SKM-1 (cell line): ENCODE measurements at regions not wholly inside any gene's neighbourhood (a gene's known extent, or its start where the extent isn't known, plus 50 kb on each side); places are given as distances from the start of the nearest gene placed in this dataset.

Experiments
- DNase-seq: peaks from one replicate; lab custom pipeline; 2025; ENCODE audit not compliant: unreplicated experiment; lab: John Stamatoyannopoulos, UW

DNA sequence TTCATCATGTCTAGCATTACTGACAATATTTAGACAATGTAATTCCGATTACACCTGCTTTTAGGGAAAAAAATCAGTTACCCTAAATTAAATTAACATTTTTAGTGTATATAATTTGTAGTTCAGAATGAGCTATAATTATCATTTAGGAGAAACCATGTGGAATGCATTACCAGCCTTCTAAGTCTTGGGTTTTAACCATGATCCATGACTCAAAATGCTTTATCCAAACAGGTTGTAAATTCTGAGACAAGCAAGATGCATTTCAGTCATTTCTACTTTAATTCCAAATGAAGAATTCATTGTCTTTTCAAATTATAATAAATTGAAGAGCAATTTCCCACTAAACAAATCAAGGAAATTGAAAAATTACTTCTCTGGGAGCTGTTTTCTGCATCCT is 243.7 kb upstream of the LRIG1 start:
- no peak for DNase-seq

DNA sequence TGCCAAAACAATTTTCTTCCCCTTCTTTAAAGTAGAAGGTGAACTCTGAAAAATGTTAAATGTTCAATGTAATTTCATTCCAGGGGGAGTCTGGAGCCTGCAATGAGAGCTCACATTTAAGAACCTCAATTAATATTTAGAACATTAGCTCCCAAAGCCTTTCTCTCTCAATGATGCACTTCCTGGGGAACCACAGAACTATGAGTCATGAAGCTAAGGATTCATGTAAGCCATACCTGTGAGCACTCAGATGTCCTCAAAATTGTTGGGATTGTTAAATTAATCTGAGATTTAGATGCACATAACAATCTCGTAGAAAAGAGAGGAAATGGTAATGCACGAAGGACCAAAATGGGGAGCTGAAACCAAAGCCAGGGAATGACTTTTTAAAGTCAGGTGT is 244.2 kb upstream of the LRIG1 start:
- DNase-seq = no peak

GRCh38 chr3:66747261-66747660 is 246.4 kb upstream of the LRIG1 start:
- no peak for DNase-seq

- DNase-seq = no peak
These were observed 246.9 kb upstream of the LRIG1 start for GRCh38 chr3:66747696-66748095.

DNA sequence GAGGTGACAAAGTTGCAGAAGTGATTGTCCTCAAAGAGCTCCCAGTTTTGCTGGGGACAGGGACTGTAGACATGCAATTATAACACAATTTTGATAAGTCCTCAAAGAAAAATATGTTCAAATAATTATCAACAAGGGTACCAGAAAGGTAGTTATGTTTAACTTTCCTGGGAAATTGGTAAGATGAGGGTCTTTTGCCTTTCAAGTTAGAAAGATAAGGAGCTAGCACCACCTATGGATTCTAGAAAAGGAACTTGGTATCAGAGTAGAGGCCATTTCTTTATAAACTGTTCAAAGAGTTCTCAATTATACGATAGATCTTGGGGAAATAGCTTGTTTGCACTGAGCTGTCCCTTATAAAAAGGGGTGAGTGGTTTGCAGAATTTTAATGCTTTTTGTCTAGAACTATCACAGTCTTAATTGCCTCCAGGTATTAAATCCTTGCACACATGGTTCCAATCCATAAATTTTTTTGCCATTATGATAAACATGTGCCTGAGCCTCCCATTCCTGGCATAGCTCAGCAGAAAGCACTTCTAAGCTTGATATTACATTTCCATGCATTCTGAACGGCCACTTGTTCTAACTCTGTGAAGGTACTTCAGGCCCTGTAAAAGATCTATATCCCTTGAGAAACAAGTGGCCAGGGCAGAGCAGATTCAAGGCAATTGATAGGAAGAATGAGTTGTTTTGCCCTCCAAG is 247.5 kb upstream of the LRIG1 start:
- DNase-seq = no peak

DNA sequence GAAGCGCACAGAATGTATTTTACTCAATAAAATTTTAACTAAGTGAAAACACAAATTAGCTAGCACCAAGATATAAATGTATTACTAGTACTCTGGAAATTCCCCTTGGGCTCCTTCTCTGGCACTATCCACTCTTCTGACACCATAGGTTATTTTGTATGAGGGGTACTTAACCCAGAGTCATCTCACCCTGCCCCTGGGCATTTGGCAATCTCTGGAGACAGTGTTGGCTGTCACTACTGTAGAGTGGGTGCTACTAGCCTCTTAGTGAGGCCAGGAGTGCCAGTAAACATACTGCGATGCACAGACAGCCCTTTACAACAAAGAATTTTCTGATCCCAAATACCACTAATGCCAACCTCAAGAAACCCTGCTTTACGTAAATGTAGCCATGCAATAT is 246.3 kb upstream of the KBTBD8 start:
- DNase-seq = no peak

- no peak for DNase-seq
These were observed 244.4 kb upstream of the KBTBD8 start for GRCh38 chr3:66753670-66754069.

- DNase-seq = no peak
These were observed 243.5 kb upstream of the KBTBD8 start for GRCh38 chr3:66754613-66755012.

DNA sequence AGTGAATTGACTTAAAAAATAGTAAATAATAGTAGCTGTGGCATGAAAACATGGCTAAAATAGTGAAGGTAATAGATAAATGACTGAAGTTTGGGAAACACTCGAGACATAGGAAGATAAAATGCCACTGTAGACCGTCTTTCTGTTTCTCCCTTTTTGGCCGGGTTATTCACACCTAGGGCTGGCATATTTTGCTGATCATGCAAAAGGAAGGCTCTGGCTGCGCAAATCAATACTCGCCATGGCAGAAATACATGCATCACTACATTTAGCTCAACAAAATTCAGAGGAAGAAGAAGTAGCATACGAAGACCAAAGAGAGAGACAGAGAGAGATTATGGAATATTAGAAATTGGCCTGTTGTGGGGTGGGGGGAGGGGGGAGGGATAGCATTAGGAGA is 242.2 kb upstream of the KBTBD8 start:
- no peak for DNase-seq

- DNase-seq = no peak
These were observed 241.6 kb upstream of the KBTBD8 start for GRCh38 chr3:66756468-66757036.

DNA sequence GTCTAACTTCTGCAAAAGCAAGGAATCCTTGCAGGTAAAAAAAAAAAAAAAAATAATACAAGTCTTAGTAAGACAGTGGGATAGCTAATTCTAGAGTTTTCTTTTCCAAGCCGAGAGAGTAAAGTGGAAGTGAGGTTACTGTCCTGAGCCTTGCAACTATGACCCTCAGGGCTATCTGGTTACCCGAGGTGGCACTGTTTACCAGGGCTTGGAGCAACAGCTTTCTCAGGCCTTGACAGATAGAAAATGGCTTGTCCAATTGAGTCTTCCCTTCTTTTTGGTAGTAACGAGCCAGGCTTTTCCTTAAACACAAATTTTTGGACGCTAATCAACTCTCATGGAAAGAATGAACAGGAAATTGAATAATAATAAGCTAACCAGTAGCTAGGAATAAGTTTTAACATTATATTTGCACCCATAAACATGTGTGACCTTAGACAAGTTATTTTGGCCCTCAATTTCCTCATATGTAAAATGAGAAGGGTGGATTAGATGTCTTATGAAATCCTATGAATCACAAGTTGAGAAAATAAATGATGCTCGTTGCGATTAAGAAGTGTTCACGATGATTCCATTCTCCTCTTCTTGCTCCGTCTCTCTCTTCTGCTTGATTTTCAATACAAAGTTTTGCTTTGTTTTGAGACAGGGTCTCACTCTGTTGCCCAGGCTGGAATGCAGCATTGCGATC is 236.9 kb upstream of the KBTBD8 start:
- DNase-seq = no peak

GRCh38 chr3:66762916-66763693 is 235.0 kb upstream of the KBTBD8 start:
- DNase-seq = no peak

GRCh38 chr3:66778107-66778506 is 220.0 kb upstream of the KBTBD8 start:
- DNase-seq = no peak

DNA sequence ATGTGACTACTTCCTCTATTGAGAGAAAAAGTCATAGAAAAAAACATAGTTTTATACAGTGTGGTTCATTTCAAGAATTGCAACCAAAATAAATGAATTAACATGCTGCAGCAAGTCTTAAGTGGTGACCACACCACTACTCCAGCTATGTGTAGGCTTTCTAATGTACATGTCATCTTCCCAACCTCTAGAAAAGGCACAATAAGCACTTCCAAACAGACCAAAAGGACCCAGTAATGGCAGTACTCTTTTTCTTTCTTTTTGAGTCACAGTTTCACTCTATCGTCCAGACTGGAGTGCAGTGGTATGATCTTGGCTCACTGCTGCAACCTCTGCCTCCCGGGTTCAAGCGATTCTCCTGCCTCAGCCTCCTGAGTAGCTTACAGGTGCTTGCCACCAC is 219.3 kb upstream of the KBTBD8 start:
- no peak for DNase-seq

DNA sequence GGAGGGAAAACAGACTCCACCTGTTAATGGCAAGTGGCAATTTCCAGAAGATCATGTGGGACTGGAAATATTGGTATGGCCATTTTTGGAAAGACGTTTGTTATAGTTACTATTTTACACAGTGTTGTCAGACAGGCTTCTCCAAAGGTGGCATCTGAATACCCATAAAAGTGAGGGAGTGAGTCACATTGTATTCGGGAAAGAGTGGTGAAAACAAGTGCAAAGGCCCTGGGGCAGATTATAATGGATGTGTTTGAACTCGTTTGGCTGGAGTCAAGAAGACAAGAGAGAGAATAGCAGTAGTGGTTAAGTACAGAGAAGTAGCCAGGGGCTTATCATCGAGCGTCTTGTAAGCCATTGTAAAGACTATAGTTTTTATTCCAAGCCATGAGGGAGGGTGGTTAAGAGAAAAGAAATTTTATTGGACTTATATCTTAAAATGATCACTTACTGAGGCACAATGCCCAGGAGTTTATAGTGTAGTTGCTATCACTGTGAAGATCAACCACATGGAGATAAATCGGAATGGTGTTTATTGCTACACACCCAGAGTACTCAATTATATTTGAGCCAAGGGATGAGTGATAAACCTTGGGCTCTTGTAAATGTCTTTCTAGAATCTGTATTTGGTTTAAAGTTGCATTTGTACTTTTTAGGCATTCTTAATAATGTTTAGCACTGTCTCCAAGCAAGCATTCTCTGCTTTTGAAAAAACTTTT is 212.8 kb upstream of the KBTBD8 start:
- no peak for DNase-seq

DNA sequence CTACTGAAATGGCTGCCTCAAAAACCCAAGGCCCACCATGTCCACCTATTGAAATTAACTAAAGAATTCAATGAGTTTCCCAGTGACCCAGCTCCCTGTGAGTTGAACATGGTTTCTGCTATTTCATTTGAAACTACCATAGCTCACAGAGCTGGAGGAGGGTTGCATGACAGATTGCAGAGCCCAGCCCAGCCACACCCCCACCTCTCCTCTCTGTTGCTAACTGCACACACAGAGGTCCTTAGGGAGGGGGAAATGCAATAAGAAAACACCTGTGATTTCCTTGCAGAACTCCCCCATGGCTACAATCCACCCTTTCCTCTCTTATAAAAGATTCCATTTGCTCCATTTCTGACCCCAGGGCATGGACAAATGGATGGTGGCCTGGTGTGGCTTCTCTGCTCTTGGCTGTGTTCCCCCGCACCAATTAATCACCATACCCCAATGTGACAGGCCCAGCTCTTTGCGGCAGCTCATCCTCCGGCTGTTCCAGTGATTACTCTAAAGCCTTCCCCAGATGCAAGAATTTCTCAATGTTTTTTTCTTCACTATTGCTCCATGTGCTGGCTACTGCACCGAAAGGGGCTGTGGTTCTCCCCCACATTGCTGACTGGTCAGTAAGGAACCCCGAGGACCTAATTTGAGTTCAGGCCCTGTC is 208.4 kb upstream of the KBTBD8 start:
- DNase-seq = no peak

DNA sequence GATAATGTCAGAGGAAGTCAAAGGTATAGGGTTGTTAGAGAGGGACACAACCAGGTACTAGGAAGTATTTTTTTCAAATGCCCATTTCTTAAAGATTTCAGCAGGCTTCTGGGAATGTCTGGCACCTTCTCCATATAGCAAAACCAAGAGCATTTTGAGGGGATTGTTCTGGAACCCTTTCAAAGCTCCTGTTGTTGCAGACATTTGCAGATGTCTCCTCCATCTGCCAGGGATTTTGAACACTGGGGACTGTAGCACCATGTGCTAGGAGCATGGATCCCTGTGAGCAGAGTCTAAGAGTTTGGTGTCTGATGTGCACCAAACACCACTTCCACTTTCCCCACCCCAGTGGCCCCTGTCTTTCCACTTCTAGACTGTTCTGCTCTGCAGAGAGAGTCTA is 206.0 kb upstream of the KBTBD8 start:
- DNase-seq = no peak

- DNase-seq = no peak
These were observed 202.7 kb upstream of the KBTBD8 start for GRCh38 chr3:66795365-66795764.

GRCh38 chr3:66796343-66796742 is 201.8 kb upstream of the KBTBD8 start:
- DNase-seq = no peak

DNA sequence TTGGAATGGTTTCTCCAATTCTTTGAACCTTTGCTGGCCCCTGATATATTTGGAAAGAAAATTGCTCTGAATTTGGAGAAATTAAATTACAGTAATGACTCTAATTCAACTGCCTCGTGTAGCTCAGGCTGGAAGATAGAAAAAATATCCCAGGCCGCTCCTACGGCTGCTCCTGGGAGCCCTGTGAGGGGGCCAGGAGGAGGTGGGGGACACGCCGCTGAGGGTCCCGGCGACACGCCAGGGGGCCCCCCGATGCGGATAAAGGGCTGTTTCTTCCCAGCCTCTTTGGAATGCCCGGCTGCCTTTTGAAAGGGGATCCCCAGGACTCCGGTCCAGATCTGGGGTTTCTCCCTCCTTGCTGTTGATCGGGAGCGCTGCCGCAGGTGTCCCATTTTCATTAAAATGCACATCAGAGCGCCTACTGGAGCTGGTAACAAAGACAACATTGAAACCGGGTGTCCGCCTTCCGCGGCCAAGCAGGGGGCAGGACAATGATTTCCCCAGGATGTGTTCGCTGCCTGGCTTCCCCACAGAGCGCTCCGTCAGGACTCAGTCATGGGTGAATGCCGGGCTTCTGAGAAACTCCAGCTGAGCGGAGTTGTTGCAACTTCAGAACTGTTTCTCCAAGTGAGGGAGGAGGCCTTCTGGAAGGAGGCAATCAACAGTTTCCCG is 200.1 kb upstream of the KBTBD8 start:
- DNase-seq = no peak
